GM19025 (cell line): ENCODE measurements at regions not wholly inside any gene's neighbourhood (a gene's known extent, or its start where the extent isn't known, plus 50 kb on each side); places are given as distances from the start of the nearest gene placed in this dataset.
"Not testable (repeated sequence)": the region's sequence is repeated elsewhere in the genome, so short reads cannot be mapped to it uniquely, and the experiment has no call there.

Source experiments
- ATAC-seq: cut with Tn5 transposase; IDR thresholded peaks from one replicate; pipeline ENCODE4 v1.9.1; 2021; ENCODE audit warnings: mild to moderate bottlenecking, low read depth, moderate library complexity; ENCODE audit not compliant: unreplicated experiment

- ATAC-seq = no peak
Measured at GRCh38 chr3:81072591-81072990, 688.9 kb downstream of the GBE1 start.

- no peak for ATAC-seq
Measured at GRCh38 chr3:81068546-81068945, 692.9 kb downstream of the GBE1 start.

- ATAC-seq = no peak
Measured at GRCh38 chr3:81063896-81064295, 697.5 kb downstream of the GBE1 start.

DNA sequence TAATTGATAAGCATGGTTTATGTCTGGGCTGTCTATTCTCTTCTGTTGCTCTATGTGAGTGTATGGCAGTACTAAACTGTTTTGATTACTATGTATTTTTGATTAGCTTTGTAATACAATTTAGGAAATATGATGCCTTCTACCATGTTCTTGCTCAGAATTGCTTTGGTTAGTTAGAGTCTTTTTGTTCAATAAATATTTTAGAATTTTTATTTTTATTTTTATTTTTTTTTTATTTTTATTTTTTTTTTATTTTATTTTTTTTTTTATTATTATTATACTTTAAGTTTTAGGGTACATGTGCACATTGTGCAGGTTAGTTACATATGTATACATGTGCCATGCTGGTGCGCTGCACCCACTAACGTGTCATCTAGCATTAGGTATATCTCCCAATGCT, 710.3 kb downstream of the GBE1 start:
- ATAC-seq = not testable (repeated sequence)

- no peak for ATAC-seq
Measured at GRCh38 chr3:81048058-81048665, 713.3 kb downstream of the GBE1 start.

GRCh38 chr3:81045976-81046375, 715.5 kb downstream of the GBE1 start:
- no peak for ATAC-seq

DNA sequence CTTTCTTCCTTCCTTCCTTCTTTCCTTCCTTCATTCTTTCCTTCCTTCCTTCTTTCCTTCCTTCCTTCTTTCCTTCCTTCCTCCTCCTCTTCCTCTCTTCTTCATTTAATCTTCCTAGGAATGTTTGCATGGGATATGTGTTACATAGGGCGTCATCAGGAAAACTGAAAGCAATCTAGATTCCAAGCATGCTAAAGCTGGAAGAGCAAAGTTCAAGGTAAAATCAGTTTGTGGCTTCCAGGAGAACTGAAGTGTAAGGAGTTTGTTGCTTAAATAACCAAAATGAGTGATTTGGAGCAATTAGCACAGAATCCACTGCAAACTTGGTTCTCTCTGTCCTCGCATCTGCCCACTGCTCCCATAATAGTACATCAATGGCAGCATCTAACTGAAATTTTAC, 716.2 kb downstream of the GBE1 start:
- no peak for ATAC-seq

DNA sequence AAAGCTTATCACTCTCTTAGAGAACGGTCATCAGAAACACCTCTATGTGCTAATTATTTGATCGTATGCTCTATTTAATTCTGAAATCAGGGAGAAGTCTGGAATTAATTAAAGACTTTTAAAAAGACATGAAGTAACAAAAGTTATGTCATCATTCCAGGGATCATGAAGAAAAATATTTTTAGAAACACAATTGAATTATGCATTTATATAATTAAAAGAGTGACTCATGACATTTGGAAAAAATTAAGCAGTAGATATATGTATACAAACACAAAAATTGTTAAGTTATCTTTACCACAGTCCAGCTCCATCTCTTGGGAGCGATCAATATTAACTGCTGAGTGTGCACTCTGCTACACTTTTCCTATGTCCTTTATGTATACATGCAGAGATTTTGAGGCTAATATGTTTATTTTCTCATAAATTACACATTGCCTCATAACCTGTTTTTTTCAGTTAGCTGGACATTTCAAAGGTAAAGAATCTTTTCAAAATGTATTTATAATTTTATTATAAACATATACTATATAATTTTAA, 717.7 kb downstream of the GBE1 start:
- ATAC-seq = no peak

DNA sequence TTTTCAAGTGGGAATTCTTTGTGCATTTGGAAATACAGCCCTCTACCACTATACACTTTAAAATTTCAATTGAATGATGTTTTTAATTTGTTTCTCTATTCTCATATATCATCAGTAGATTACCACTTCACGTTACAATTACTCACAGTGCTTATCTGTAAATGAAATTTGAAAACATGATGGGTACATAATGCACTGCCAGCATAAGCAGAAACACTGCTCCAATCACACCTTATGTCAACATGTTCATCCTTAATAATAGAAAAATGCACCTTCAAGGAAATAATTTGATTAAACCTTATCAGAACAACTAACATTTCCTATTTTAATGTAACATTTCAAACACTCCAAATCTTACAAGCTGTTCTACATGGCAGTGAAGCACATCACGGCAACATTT, 718.4 kb downstream of the GBE1 start:
- ATAC-seq = no peak

GRCh38 chr3:81041331-81041730, 720.1 kb downstream of the GBE1 start:
- ATAC-seq = no peak

DNA sequence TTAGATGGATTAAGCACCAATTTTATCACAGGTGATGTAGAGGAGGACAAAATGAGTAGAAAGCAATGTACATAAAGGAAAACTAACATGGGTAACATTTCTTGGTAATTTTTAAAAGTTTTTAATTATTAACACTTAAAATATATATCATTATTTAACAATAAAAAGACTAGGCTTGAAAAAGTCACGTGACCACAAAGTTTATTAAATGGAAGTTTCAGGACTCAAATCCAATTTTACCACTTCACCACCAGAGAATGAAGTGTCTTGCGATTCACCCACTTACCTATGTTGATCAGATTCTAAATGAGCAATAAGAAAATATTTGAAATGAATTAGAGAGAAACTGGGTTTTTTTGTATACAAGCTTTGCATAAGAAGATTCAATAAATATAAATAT, 721.3 kb downstream of the GBE1 start:
- no peak for ATAC-seq

DNA sequence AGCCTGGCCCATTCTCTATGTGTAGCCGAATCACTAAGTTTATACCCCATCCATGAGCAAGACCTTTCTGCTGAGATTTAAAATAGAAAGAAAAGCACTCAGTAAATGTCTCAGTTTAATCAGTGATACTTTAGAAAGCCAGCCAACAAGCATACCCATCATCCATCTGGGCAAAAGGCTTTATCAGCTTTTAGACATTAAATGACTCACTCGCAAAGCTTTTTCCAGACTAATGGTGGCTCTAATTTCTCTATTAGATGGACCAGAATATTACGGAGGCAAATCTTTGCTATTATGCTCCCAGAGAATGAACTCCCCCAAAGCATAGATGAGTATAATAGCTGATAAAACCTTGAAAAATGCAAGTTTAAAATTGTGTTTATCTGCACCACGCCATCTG, 727.8 kb downstream of the GBE1 start:
- no peak for ATAC-seq

- no peak for ATAC-seq
Measured at GRCh38 chr3:81033185-81033584, 728.3 kb downstream of the GBE1 start.

GRCh38 chr3:81029861-81030260, 731.6 kb downstream of the GBE1 start:
- no peak for ATAC-seq

DNA sequence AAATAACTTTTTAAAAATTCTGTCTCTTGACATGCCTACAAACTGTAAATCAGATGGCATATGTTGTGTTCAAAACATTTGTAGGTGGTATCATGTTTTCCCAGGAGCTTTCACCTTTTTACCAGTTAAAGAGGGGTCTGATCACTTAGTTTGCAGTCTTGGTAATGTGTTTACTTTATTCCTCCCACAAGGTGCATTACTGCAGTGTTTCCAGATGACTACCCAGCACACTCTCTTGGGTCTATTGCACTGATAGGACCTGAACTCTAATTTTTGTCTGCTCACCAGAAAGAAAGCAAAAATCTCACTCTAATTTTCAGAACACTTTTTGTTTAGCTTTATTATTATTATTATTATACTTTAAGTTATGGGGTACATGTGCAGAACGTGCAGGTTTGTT, 734.1 kb downstream of the GBE1 start:
- no peak for ATAC-seq

- no peak for ATAC-seq
Measured at GRCh38 chr3:81024560-81024959, 736.9 kb downstream of the GBE1 start.

DNA sequence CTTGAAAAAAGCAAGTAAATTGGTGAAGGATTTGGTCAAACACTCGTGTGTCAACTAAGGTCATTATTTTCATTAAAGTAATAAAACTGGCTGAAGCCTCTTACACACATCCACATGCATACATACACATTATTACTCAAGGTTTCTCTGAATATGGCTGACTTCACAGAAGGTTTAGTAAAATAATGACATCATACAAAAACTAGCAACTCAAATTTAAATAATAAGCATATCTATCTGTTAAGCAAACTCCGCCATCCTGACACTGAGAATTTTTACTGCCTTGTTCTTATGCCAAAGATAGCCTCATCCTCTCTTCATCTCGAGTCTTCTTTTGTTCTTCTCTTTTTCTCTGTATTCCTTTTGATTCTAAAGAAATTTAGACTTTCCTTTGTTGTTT, 739.1 kb downstream of the GBE1 start:
- no peak for ATAC-seq

GRCh38 chr3:81013360-81013759, 748.1 kb downstream of the GBE1 start:
- no peak for ATAC-seq

DNA sequence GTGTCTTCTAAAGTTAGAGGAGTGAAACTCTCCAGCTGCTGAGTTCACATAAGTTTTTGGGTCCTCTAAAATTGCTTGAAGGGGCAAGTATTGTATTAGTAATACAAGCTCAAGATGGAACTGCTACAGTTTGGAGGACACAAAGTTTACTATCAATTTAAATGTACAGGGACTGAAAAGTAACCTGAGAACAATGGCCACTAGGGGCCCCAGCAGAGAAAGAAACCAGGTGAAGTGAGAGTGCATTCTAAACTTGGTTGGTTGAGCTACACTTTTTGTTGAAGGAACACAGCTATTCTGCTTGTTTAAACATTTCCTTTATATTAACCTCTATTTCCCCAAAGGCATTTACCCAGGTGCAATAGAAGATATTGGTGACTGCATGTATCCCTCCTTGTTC, 755.5 kb downstream of the GBE1 start:
- no peak for ATAC-seq

GRCh38 chr3:81003817-81004216, 757.6 kb downstream of the GBE1 start:
- no peak for ATAC-seq

DNA sequence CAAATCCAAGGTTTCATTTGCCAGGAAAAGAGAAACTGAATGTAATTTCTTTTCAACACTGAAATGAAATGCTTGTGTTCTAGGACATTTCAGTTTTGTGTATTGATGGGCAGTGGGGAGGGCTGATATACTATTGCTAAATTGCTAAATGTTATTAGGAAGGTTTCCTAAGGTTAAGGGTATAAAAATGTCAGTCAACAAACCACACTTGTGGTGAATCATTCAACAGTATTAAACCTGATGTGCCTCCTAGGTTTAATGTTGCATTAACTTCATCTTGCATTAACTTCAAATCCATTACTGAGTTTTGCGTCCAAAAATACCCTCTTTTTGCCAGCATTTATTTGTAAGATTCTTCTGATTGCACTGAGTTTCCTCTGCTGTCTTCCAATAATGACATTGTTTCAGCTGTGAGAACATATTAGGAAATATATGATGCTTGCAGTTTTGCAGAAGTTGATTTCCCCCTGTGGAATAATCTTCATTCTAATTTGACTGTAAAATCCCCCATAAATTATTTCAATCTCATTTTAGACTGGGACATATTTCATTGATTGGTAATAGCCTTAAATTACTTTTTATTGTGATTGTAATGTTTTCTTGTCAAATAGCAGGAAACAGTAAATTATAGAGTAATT, 758.3 kb downstream of the GBE1 start:
- no peak for ATAC-seq

DNA sequence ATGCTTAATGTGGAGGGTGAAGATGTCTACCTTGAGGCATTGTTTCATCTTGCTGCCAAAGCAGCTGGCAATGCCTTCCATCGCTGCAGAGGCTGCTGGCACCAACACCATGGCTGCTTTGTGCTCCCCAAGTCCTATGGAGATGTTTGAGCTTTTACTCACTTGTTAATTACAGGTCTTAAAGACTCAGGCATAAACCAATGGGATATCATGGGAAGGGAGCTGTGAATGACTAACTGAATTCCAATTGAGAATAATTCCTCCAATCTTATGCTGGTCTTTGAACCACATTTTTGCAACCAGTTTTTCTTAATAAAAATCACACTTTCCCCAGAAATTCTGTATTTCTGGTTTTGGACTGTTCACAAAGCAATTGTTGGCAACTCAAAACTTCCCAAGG, 762.0 kb downstream of the GBE1 start:
- ATAC-seq = no peak
